ENCODE measurements at regions not wholly inside any gene's neighbourhood (a gene's known extent, or its start where the extent isn't known, plus 50 kb on each side); places are given as distances from the start of the nearest gene placed in this dataset.

GRCh38 chr15:97688886-97689285 lies 271.6 kb upstream of the ARRDC4 start:
- DNase-seq, result no peak
- H3K27me3 ChIP-seq (ENCODE audit: insufficient read depth, low read length, poor library complexity), result peaks cover 10% of the 10 kb centered on the region

GRCh38 chr15:97691078-97691477 lies 269.4 kb upstream of the ARRDC4 start:
- H3K9me3 ChIP-seq (ENCODE audit: insufficient read depth, low read length, severe bottlenecking), result no peaks in the 10 kb centered on the region

More at GRCh38 chr15:97688886-97689285, 271.6 kb upstream of the ARRDC4 start:
- Histone ChIP-seq H3K27ac (ENCODE audit: low read length) (no peak overlapping the region), H3K4me3 (ENCODE audit: low read depth in 1 of 2, low read length in 2 of 2) (no peak overlapping the region), H3K9ac (ENCODE audit: low read depth, low read length) (no peak overlapping the region), H3K4me1 (ENCODE audit: insufficient read depth, low read length) (peaks cover 9% of the 10 kb centered on the region), H4K20me1 (ENCODE audit: insufficient read depth, low read length) (no peaks in the 10 kb centered on the region), H3K36me3 (ENCODE audit: insufficient read depth, low read length) (no peaks in the 10 kb centered on the region), H3K9me3 (ENCODE audit: insufficient read depth, low read length, severe bottlenecking) (no peaks in the 10 kb centered on the region), H3K4me2 (ENCODE audit: insufficient read depth, low read length) (no peak overlapping the region), H2AFZ (ENCODE audit: low read depth, low read length) (no peak overlapping the region), H3K79me2 (ENCODE audit: insufficient read depth, low read length) (no peaks in the 10 kb centered on the region)
- TF ChIP-seq EZH2 (IDR thresholded peaks at IDR 0.05; ENCODE audit: borderline replicate concordance, low read depth, low read length, severe bottlenecking), result no peak
- TF ChIP-seq, protein P1, sequence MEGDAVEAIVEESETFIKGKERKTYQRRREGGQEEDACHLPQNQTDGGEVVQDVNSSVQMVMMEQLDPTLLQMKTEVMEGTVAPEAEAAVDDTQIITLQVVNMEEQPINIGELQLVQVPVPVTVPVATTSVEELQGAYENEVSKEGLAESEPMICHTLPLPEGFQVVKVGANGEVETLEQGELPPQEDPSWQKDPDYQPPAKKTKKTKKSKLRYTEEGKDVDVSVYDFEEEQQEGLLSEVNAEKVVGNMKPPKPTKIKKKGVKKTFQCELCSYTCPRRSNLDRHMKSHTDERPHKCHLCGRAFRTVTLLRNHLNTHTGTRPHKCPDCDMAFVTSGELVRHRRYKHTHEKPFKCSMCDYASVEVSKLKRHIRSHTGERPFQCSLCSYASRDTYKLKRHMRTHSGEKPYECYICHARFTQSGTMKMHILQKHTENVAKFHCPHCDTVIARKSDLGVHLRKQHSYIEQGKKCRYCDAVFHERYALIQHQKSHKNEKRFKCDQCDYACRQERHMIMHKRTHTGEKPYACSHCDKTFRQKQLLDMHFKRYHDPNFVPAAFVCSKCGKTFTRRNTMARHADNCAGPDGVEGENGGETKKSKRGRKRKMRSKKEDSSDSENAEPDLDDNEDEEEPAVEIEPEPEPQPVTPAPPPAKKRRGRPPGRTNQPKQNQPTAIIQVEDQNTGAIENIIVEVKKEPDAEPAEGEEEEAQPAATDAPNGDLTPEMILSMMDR (IDR thresholded peaks at IDR 0.05; ENCODE audit: borderline replicate concordance, extremely low read depth, low read length, poor library complexity, severe bottlenecking), result no peak
- no peak for ATAC-seq (ENCODE audit: insufficient read depth, low read depth)

GRCh38 chr15:97691799-97692198 lies 268.7 kb upstream of the ARRDC4 start:
- H3K27ac ChIP-seq (ENCODE audit: low read length), result no peak overlapping the region
- H3K9ac ChIP-seq (ENCODE audit: low read depth, low read length), result no peak overlapping the region
- no peaks in the 10 kb centered on the region for H3K4me1 ChIP-seq (ENCODE audit: insufficient read depth, low read length)
- H3K79me2 ChIP-seq (ENCODE audit: insufficient read depth, low read length), result no peaks in the 10 kb centered on the region
- ATAC-seq (ENCODE audit: insufficient read depth, low read depth), result no peak
- TF ChIP-seq, protein P1 (IDR thresholded peaks at IDR 0.05; ENCODE audit: borderline replicate concordance, extremely low read depth, low read length, poor library complexity, severe bottlenecking), result no peak
- TF ChIP-seq EZH2 (IDR thresholded peaks at IDR 0.05; ENCODE audit: borderline replicate concordance, low read depth, low read length, severe bottlenecking), result no peak
- H3K36me3 ChIP-seq (ENCODE audit: insufficient read depth, low read length), result no peaks in the 10 kb centered on the region
- H3K27me3 ChIP-seq (ENCODE audit: insufficient read depth, low read length, poor library complexity), result peaks cover 10% of the 10 kb centered on the region
- H3K9me3 ChIP-seq (ENCODE audit: insufficient read depth, low read length, severe bottlenecking), result no peaks in the 10 kb centered on the region
- no peak overlapping the region for H3K4me3 ChIP-seq (ENCODE audit: low read depth in 1 of 2, low read length in 2 of 2)
- no peaks in the 10 kb centered on the region for H4K20me1 ChIP-seq (ENCODE audit: insufficient read depth, low read length)
- H2AFZ ChIP-seq (ENCODE audit: low read depth, low read length), result no peak overlapping the region
- no peak for DNase-seq
- H3K4me2 ChIP-seq (ENCODE audit: insufficient read depth, low read length), result no peak overlapping the region

More at GRCh38 chr15:97691078-97691477, 269.4 kb upstream of the ARRDC4 start:
- no peaks in the 10 kb centered on the region for H3K36me3 ChIP-seq (ENCODE audit: insufficient read depth, low read length)
- H3K4me3 ChIP-seq (ENCODE audit: low read depth in 1 of 2, low read length in 2 of 2), result no peak overlapping the region
- no peaks in the 10 kb centered on the region for H4K20me1 ChIP-seq (ENCODE audit: insufficient read depth, low read length)
- no peak for TF ChIP-seq EZH2 (IDR thresholded peaks at IDR 0.05; ENCODE audit: borderline replicate concordance, low read depth, low read length, severe bottlenecking)
- TF ChIP-seq, protein P1 (IDR thresholded peaks at IDR 0.05; ENCODE audit: borderline replicate concordance, extremely low read depth, low read length, poor library complexity, severe bottlenecking), result no peak
- no peak for DNase-seq
- no peaks in the 10 kb centered on the region for H3K4me1 ChIP-seq (ENCODE audit: insufficient read depth, low read length)
- H3K27me3 ChIP-seq (ENCODE audit: insufficient read depth, low read length, poor library complexity), result peaks cover 10% of the 10 kb centered on the region
- no peaks in the 10 kb centered on the region for H3K79me2 ChIP-seq (ENCODE audit: insufficient read depth, low read length)
- no peak overlapping the region for H3K27ac ChIP-seq (ENCODE audit: low read length)
- ATAC-seq (ENCODE audit: insufficient read depth, low read depth), result no peak
- no peak overlapping the region for H3K9ac ChIP-seq (ENCODE audit: low read depth, low read length)
- H2AFZ ChIP-seq (ENCODE audit: low read depth, low read length), result no peak overlapping the region
- H3K4me2 ChIP-seq (ENCODE audit: insufficient read depth, low read length), result no peak overlapping the region
